ENCODE measurements at regions not wholly inside any gene's neighbourhood (a gene's known extent, or its start where the extent isn't known, plus 50 kb on each side); places are given as distances from the start of the nearest gene placed in this dataset.
A peak's percentile ranks its signal among the peaks of the same experiment; 100 is the strongest.

GRCh38 chr5:125558466-125558865 is 812.0 kb upstream of the ZNF608 start:
- ATAC-seq, result no peak
- intact Hi-C loops (cut with DNase I, micrococcal nuclease), result no loop called here
- H3K9me3 ChIP-seq, result no peaks in the 10 kb centered on the region
- H3K4me1 ChIP-seq (ENCODE audit: low read depth), result no peaks in the 10 kb centered on the region
- no peak for TF ChIP-seq CTCF (IDR thresholded peaks at IDR 0.05)
- H3K4me3 ChIP-seq, result no peak overlapping the region
- H3K36me3 ChIP-seq (ENCODE audit: low read depth), result no peaks in the 10 kb centered on the region
- no peak for DNase-seq

- no peaks in the 10 kb centered on the region for H3K9me3 ChIP-seq
- no peak for DNase-seq
- no peak overlapping the region for H3K4me3 ChIP-seq
- intact Hi-C loops (cut with DNase I, micrococcal nuclease), result no loop called here
- no peaks in the 10 kb centered on the region for H3K36me3 ChIP-seq (ENCODE audit: low read depth)
- no peaks in the 10 kb centered on the region for H3K4me1 ChIP-seq (ENCODE audit: low read depth)
- no peak for TF ChIP-seq CTCF (IDR thresholded peaks at IDR 0.05)
- peak; percentile 90 for ATAC-seq
These were observed 812.9 kb upstream of the ZNF608 start for GRCh38 chr5:125559296-125559695.

- no peak for ATAC-seq
- no peaks in the 10 kb centered on the region for H3K36me3 ChIP-seq (ENCODE audit: low read depth)
- intact Hi-C loops (cut with DNase I, micrococcal nuclease), result no loop called here
These were observed 814.2 kb upstream of the ZNF608 start for GRCh38 chr5:125560476-125561225.

GRCh38 chr5:125564317-125564975 is 818.0 kb upstream of the ZNF608 start:
- TF ChIP-seq CTCF (IDR thresholded peaks at IDR 0.05), result no peak
- no peaks in the 10 kb centered on the region for H3K4me1 ChIP-seq (ENCODE audit: low read depth)
- intact Hi-C loops (cut with DNase I, micrococcal nuclease), result no loop called here
- ATAC-seq (no peak), DNase-seq (no peak)
- H3K9me3 ChIP-seq, result no peaks in the 10 kb centered on the region
- no peak overlapping the region for H3K4me3 ChIP-seq
- H3K36me3 ChIP-seq (ENCODE audit: low read depth), result no peaks in the 10 kb centered on the region

More at GRCh38 chr5:125560476-125561225, 814.2 kb upstream of the ZNF608 start:
- no peaks in the 10 kb centered on the region for H3K4me1 ChIP-seq (ENCODE audit: low read depth)
- H3K4me3 ChIP-seq, result no peak overlapping the region
- no peak for TF ChIP-seq CTCF (IDR thresholded peaks at IDR 0.05)
- no peaks in the 10 kb centered on the region for H3K9me3 ChIP-seq
- no peak for DNase-seq

- no peak for ATAC-seq
- H3K36me3 ChIP-seq (ENCODE audit: low read depth), result no peaks in the 10 kb centered on the region
- H3K4me1 ChIP-seq (ENCODE audit: low read depth), result no peaks in the 10 kb centered on the region
- intact Hi-C loops (cut with DNase I, micrococcal nuclease), result no loop called here
- H3K4me3 ChIP-seq, result no peak overlapping the region
- no peak for DNase-seq
- no peaks in the 10 kb centered on the region for H3K9me3 ChIP-seq
- no peak for TF ChIP-seq CTCF (IDR thresholded peaks at IDR 0.05)
These were observed 828.1 kb upstream of the ZNF608 start for GRCh38 chr5:125574491-125575044.

Measured in mucosa of descending colon (tissue), 3 donors.